ENCODE measurements at regions not wholly inside any gene's neighbourhood (a gene's known extent, or its start where the extent isn't known, plus 50 kb on each side); places are given as distances from the start of the nearest gene placed in this dataset.
A peak's percentile ranks its signal among the peaks of the same experiment; 100 is the strongest.
"Not testable (repeated sequence)": the region's sequence is repeated elsewhere in the genome, so short reads cannot be mapped to it uniquely, and the experiment has no call there.

- TF ChIP-seq CTCF (IDR thresholded peaks at IDR 0.05; ENCODE audit: insufficient read depth, low read depth, low read length), result no peak
- no peak overlapping the region for H3K4me3 ChIP-seq (ENCODE audit: low read depth, low read length)
- no peak for DNase-seq (ENCODE audit: low read depth)
- CTCF ChIA-PET, result interaction anchor here (0.6 to 1.6 kb wide), 5 partner anchors 8 to 326 kb away, joined by 3 to 6 read pairs (median 5); no protein-coding TSS in a partner anchor
- no peaks in the 10 kb centered on the region for H3K36me3 ChIP-seq (ENCODE audit: control insufficient read depth, insufficient read depth, low read length)
- POLR2A ChIA-PET, result no interaction called here
- no peaks in the 10 kb centered on the region for H3K27me3 ChIP-seq (ENCODE audit: control insufficient read depth, insufficient read depth, low read length)
Observed at GRCh38 chr2:223297788-223298187, 245.8 kb downstream of the KCNE4 start.

GRCh38 chr2:223298329-223298728 lies 246.3 kb downstream of the KCNE4 start:
- H3K27me3 ChIP-seq (ENCODE audit: control insufficient read depth, insufficient read depth, low read length); H3K4me3 ChIP-seq (ENCODE audit: low read depth, low read length); POLR2A ChIA-PET; H3K36me3 ChIP-seq (ENCODE audit: control insufficient read depth, insufficient read depth, low read length); DNase-seq (ENCODE audit: low read depth): not testable (repeated sequence)
- CTCF ChIA-PET, result interaction anchor here (0.6 to 1.2 kb wide), 4 partner anchors 9 to 327 kb away, joined by 3 to 5 read pairs (median 4); no protein-coding TSS in a partner anchor

GRCh38 chr2:223300326-223300725 lies 248.3 kb downstream of the KCNE4 start:
- H3K27me3 ChIP-seq (ENCODE audit: control insufficient read depth, insufficient read depth, low read length), result no peaks in the 10 kb centered on the region
- TF ChIP-seq CTCF (IDR thresholded peaks at IDR 0.05; ENCODE audit: insufficient read depth, low read depth, low read length), result no peak
- CTCF ChIA-PET, result interaction anchor here (0.6 kb wide), 1 partner anchor 339 kb away, joined by 3 read pairs; no protein-coding TSS in a partner anchor
- no peak for DNase-seq (ENCODE audit: low read depth)
- POLR2A ChIA-PET, result no interaction called here
- H3K4me3 ChIP-seq (ENCODE audit: low read depth, low read length), result no peak overlapping the region
- no peaks in the 10 kb centered on the region for H3K36me3 ChIP-seq (ENCODE audit: control insufficient read depth, insufficient read depth, low read length)

- CTCF ChIA-PET, result interaction anchor here (1.5 to 2.2 kb wide), 2 partner anchors 9 to 58 kb away, joined by 3 to 6 read pairs; no protein-coding TSS in a partner anchor
Observed at GRCh38 chr2:223306371-223306770, 254.4 kb downstream of the KCNE4 start.

GRCh38 chr2:223311889-223312680 lies 260.1 kb downstream of the KCNE4 start:
- DNase-seq (ENCODE audit: low read depth), result no peak
- ChIA-PET POLR2A (no interaction called here), CTCF (no interaction called here)
- no peak overlapping the region for H3K4me3 ChIP-seq (ENCODE audit: low read depth, low read length)
- TF ChIP-seq CTCF (IDR thresholded peaks at IDR 0.05; ENCODE audit: insufficient read depth, low read depth, low read length), result no peak
- no peaks in the 10 kb centered on the region for H3K36me3 ChIP-seq (ENCODE audit: control insufficient read depth, insufficient read depth, low read length)
- no peaks in the 10 kb centered on the region for H3K27me3 ChIP-seq (ENCODE audit: control insufficient read depth, insufficient read depth, low read length)

More at GRCh38 chr2:223306371-223306770, 254.4 kb downstream of the KCNE4 start:
- POLR2A ChIA-PET, result no interaction called here
- TF ChIP-seq CTCF (IDR thresholded peaks at IDR 0.05; ENCODE audit: insufficient read depth, low read depth, low read length), result peak; percentile 64
- H3K27me3 ChIP-seq (ENCODE audit: control insufficient read depth, insufficient read depth, low read length), result no peaks in the 10 kb centered on the region
- H3K36me3 ChIP-seq (ENCODE audit: control insufficient read depth, insufficient read depth, low read length), result no peaks in the 10 kb centered on the region
- H3K4me3 ChIP-seq (ENCODE audit: low read depth, low read length), result no peak overlapping the region
- DNase-seq (ENCODE audit: low read depth), result no peak
